Heart left ventricle (tissue), 13 donors: ENCODE measurements at regions not wholly inside any gene's neighbourhood (a gene's known extent, or its start where the extent isn't known, plus 50 kb on each side); places are given as distances from the start of the nearest gene placed in this dataset.

ENCODE experiments used
- CTCF ChIP-seq, 12 donors: fragments of 200-600 bp; sonication (generic) in 4 of 12; IDR thresholded peaks; one replicate each; pipeline versions ENCODE4 v1.5.0 to v1.8.0; 2018 to 2022; ENCODE audit warnings: antibody characterized with exemption in 12 of 12, mild to moderate bottlenecking in 5 of 12
- POLR2A ChIP-seq, 2 donors: fragments of 450-650 bp; IDR thresholded peaks; one replicate each; pipeline ENCODE4 v1.6.1; 2017; ENCODE audit warnings: antibody characterized with exemption in 2 of 2, mild to moderate bottlenecking in 2 of 2, moderate library complexity in 2 of 2
- donor health status: ischemic (EF 13 %, LVEDD 7.1; RV severe dilation, severe dysfunction).
- donor health status: DM: no; HTN: yes; CAD: no.
- donor health status: DM: no; HTN: no; CAD: no.
- donor health status: ischemic (EF 25% LVEDD 6.9; RV normal size, moderate dysfunction).
- donor health status: ischemic (EF 25% LVEDD 5.7; RV mildly dilated, moderate dysfunction).
- donor health status: ischemic (EF 35%, LVEDD 5.7; RV mildly dilated, moderate dysfunction).
- donor health status: nonischemic (EF 11% LVEDD 7.7; RV severe dilation, severe dysfunction).
- donor health status: DM: yes; HTN: yes; CAD: no.
- donor health status: PGD.
- donor health status: ischemic (EF 29% LVEDD 5.4; RV normal size, mild dysfunction).
- donor health status: nonischemic (EF 23%, LVEDD 6.1; RV moderate dilation, normal function).

DNA sequence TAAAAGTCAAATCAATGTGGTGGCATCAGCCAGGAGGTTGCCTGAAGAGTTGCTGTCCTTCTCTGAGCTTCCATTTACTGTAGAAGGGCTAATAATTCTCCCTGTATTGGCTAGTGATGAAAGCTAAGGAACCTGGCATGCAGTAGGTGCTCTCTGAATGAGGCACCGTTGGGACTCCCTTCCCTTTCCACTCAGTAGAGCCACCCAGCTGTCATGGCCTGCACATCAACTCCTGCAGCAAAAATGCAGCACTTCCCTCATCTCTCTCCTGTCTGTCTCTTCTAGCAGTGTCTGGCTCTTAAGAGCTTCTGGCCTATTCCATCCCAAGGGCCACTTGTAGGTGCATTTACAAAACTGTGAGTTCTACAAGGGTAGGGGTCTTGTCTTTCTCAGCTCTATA, 369.0 kb downstream of the MATN1 start:
- TF ChIP-seq CTCF (IDR thresholded peaks at IDR 0.05) (no peak), POLR2A (IDR thresholded peaks at IDR 0.05) (no peak)
